ENCODE measurements at regions not wholly inside any gene's neighbourhood (a gene's known extent, or its start where the extent isn't known, plus 50 kb on each side); places are given as distances from the start of the nearest gene placed in this dataset.

DNA sequence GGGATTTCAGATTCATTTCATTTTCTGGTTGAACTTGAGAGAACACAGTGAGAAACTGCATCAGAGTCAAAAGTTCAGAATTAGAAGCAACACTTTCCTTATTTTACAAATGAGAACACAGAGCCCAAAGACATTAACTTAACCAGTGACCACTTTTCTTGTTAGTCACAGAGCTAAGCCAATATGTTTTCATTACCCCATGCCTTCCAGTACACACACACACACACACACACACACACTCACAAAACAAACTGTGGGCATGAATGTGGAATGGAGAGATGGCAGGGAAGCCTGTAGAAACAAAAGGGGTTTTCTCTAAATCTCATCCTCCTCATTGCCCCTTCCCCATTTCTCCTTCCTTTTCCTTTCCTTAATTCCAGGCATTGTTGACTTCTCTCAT lies 267.4 kb upstream of the GADL1 start:
- Mint-ChIP-seq H3K27me3 (no peaks in the 10 kb centered on the region), H3K27ac (no peak overlapping the region), H3K4me1 (ENCODE audit: low read depth) (peaks cover 5% of the 10 kb centered on the region), H3K36me3 (ENCODE audit: low read depth) (no peaks in the 10 kb centered on the region), H3K4me3 (no peak overlapping the region), H3K9me3 (no peaks in the 10 kb centered on the region)
- TF ChIP-seq, protein P1, sequence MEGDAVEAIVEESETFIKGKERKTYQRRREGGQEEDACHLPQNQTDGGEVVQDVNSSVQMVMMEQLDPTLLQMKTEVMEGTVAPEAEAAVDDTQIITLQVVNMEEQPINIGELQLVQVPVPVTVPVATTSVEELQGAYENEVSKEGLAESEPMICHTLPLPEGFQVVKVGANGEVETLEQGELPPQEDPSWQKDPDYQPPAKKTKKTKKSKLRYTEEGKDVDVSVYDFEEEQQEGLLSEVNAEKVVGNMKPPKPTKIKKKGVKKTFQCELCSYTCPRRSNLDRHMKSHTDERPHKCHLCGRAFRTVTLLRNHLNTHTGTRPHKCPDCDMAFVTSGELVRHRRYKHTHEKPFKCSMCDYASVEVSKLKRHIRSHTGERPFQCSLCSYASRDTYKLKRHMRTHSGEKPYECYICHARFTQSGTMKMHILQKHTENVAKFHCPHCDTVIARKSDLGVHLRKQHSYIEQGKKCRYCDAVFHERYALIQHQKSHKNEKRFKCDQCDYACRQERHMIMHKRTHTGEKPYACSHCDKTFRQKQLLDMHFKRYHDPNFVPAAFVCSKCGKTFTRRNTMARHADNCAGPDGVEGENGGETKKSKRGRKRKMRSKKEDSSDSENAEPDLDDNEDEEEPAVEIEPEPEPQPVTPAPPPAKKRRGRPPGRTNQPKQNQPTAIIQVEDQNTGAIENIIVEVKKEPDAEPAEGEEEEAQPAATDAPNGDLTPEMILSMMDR (IDR thresholded peaks at IDR 0.05) = no peak
- ATAC-seq (no peak), DNase-seq (no peak)
- ChIA-PET POLR2A (no interaction called here), CTCF (no interaction called here)
- intact Hi-C loops (cut with micrococcal nuclease) = no loop called here

DNA sequence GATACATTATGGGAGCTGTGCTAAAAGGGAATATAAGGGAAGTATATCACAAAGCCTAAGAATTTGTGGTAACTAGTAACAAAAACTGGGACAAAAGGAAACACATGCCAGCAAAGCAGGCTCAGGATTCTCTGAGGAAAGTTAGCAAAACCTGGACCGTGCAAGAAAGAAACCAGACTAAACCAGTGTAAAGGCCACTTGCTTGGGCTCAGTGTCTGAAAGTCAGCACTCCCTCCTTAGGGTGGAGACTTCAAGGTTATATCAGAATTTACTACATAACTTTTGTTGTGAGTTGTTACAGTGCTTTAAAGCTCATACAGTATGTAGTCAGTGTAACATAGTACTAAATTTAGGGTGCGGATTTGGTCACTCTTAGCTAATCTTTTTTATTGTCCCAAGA lies 269.9 kb upstream of the GADL1 start:
- TF ChIP-seq, protein P1 (IDR thresholded peaks at IDR 0.05) = no peak
- no peak overlapping the region for H3K27ac Mint-ChIP-seq

DNA sequence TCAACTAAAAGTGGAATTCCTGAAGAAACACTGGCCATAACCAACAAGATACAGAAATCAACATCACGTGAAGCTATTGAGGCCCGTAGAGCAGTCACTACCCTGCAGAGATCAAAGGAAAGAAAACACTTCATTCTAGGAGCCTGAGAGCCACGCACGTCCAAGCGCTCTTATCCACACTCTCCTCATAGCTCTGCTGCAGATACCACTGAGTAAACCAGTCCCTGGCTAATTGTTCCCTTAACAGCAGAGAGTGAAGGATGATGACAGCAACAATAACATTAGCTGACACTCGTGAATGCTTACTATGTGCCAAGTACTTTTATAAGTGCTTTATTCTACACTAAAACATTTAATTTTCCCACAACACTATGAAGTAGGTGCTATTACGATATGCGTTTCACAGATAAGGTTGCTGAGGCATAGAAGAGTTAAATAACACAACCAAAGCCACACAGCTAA lies 271.0 kb upstream of the GADL1 start:
- Mint-ChIP-seq H3K4me1 (ENCODE audit: low read depth) (peaks cover 2% of the 10 kb centered on the region), H3K27ac (no peak overlapping the region), H3K4me3 (no peak overlapping the region), H3K9me3 (no peaks in the 10 kb centered on the region), H3K36me3 (ENCODE audit: low read depth) (no peaks in the 10 kb centered on the region), H3K27me3 (no peaks in the 10 kb centered on the region)
- TF ChIP-seq, protein P1 (IDR thresholded peaks at IDR 0.05) = no peak
- POLR2A ChIA-PET = no interaction called here
- CTCF ChIA-PET = interaction anchor here (0.8 kb wide), 1 partner anchor 9 kb away, joined by 3 read pairs; no protein-coding TSS in a partner anchor
- ATAC-seq (no peak), DNase-seq (no peak)
- intact Hi-C loops (cut with micrococcal nuclease) = no loop called here

More for the DNA sequence above, 269.9 kb upstream of the GADL1 start:
- ChIA-PET CTCF (interaction anchor here (0.8 kb wide), 1 partner anchor 10 kb away, joined by 3 read pairs; no protein-coding TSS in a partner anchor), POLR2A (no interaction called here)
- intact Hi-C loops (cut with micrococcal nuclease) = no loop called here
- peaks cover 2% of the 10 kb centered on the region for H3K4me1 Mint-ChIP-seq (ENCODE audit: low read depth)
- H3K36me3 Mint-ChIP-seq (ENCODE audit: low read depth) = no peaks in the 10 kb centered on the region
- DNase-seq (no peak), ATAC-seq (no peak)
- H3K4me3 Mint-ChIP-seq = no peak overlapping the region
- no peaks in the 10 kb centered on the region for H3K27me3 Mint-ChIP-seq
- H3K9me3 Mint-ChIP-seq = no peaks in the 10 kb centered on the region

DNA sequence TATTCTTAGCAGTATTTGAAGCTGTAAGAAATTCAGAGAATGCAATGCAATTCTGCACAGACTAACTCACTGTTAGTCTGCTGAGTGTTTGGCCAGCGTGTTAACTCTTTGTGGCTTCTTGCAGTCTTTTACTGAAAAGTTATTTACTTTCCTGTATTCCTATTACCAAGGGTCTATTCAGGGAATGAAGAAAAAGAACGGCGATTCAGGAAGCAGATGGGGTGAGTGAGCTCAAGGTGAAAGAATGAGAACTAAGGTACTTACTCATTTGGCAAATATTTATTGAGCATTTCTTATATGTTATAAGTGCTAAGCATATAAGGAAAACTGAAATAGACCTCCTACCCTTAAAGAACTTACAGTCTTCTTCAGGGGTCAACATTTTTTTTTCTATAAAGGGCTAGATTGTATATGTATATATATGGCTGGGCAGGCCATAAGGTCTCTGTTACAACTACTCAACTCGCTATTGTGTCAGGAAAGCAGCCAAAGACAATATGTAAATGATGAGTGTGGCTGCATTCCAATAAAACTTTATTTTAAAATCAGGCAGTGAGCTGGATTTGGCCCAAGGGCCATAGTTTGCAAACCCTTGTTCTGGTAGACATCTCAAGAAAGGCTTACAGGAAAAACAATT lies 271.9 kb upstream of the GADL1 start:
- no peaks in the 10 kb centered on the region for H3K36me3 Mint-ChIP-seq (ENCODE audit: low read depth)
- H3K9me3 Mint-ChIP-seq = no peaks in the 10 kb centered on the region
- ChIA-PET CTCF (interaction anchor here (0.9 kb wide), 1 partner anchor 9 kb away, joined by 4 read pairs; no protein-coding TSS in a partner anchor), POLR2A (no interaction called here)
- ATAC-seq (no peak), DNase-seq (no peak)
- no peak overlapping the region for H3K27ac Mint-ChIP-seq
- H3K4me3 Mint-ChIP-seq = no peak overlapping the region
- intact Hi-C loops (cut with micrococcal nuclease) = no loop called here
- TF ChIP-seq, protein P1 (IDR thresholded peaks at IDR 0.05) = no peak
- peaks cover 2% of the 10 kb centered on the region for H3K4me1 Mint-ChIP-seq (ENCODE audit: low read depth)
- H3K27me3 Mint-ChIP-seq = no peaks in the 10 kb centered on the region

DNA sequence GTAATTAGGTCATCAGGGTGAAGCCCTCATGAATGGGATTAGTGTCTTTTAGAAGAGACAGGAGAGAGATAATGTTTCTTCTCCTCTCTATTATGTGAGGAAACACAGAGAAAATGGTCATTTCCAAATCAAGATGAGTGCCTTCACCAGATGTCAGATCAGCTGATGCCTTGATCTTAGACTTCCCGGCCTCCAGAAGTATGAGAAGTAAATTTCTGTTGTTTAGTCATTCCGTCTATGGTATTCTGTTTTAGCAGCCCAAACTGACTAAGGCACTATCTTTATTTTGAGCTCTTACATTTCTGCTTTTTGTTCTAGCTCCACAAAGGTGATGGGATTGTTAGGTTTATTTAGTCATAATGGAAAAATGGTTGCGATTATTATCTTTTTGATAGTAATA lies 273.2 kb upstream of the GADL1 start:
- ChIA-PET POLR2A (no interaction called here), CTCF (interaction anchor here (0.9 to 1.0 kb wide), 2 partner anchors 11 to 35 kb away, joined by 3 to 4 read pairs; no protein-coding TSS in a partner anchor)
- ATAC-seq (no peak), DNase-seq (no peak)
- H3K9me3 Mint-ChIP-seq = no peaks in the 10 kb centered on the region
- no peak overlapping the region for H3K4me3 Mint-ChIP-seq
- peaks cover 8% of the 10 kb centered on the region for H3K4me1 Mint-ChIP-seq (ENCODE audit: low read depth)
- no peak overlapping the region for H3K27ac Mint-ChIP-seq
- TF ChIP-seq, protein P1 (IDR thresholded peaks at IDR 0.05) = no peak
- intact Hi-C loops (cut with micrococcal nuclease) = no loop called here
- H3K36me3 Mint-ChIP-seq (ENCODE audit: low read depth) = no peaks in the 10 kb centered on the region
- no peaks in the 10 kb centered on the region for H3K27me3 Mint-ChIP-seq
